Raji (cell line): ENCODE measurements at regions not wholly inside any gene's neighbourhood (a gene's known extent, or its start where the extent isn't known, plus 50 kb on each side); places are given as distances from the start of the nearest gene placed in this dataset.

Source experiments
- POLR2A ChIP-seq: IDR thresholded peaks from 2 replicates; pipeline ENCODE4 v1.6.1; 2011; ENCODE audit warnings: low read depth, low read length, control low read depth; ENCODE audit not compliant: insufficient read depth

- TF ChIP-seq POLR2A: no peak
These were observed 100.4 kb upstream of the BACH2 start for GRCh38 chr6:90397047-90397446.

DNA sequence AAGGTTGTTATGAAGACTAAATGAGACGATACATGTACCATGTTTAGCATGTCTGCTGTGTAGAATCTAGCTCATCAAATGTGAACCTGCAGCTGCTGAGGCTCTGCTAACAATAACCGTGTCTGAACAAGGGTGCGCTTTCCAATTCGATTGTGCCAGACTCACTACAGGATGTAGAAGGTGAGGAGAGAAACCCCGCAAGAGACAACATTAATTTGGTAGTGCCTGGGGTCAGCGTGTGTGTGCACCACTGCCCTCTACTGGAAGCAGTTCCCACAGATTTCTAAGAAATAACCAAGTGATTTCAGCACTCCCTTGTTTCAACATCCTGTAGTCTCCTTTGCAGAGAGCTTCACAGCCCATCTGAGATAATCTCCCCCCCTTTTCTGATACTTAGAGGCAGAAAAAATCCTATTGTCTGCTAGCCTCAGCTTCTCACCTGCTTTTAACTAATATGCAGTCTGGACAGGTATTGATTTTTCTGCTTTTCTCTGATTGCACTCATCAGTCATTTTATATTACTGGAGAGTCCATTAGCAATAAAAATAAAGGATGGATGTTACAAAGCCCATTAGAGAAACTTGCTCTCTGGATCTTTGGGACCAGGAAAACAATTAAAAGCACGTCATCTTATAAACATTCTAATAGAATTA lies 96.7 kb upstream of the BACH2 start:
- TF ChIP-seq POLR2A: peak; percentile 57

- TF ChIP-seq POLR2A: no peak
These were observed 93.7 kb upstream of the BACH2 start for GRCh38 chr6:90390379-90390778.

GRCh38 chr6:90388395-90388794 lies 91.8 kb upstream of the BACH2 start:
- peak; percentile 54 for TF ChIP-seq POLR2A

DNA sequence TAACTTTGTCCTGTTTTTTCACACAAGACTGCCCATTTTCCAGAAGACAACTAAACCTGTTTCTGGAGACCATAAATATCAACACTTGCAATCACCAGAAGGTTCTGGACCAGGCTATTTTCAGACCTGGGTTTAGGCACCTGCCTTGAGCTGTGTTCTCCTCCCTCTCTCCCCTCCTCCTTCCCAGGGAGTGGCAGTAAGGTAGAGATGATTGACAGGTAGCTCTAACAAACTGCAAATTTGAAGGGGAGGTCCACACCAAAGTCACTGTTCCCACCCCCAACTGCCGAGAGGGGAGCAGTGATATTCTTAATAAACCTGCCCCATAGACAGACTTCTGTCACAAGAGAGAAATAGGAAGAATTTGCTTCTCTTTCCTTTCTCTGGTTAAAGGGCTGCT lies 91.2 kb upstream of the BACH2 start:
- TF ChIP-seq POLR2A: no peak; the same call in 1 of the 2 replicates

DNA sequence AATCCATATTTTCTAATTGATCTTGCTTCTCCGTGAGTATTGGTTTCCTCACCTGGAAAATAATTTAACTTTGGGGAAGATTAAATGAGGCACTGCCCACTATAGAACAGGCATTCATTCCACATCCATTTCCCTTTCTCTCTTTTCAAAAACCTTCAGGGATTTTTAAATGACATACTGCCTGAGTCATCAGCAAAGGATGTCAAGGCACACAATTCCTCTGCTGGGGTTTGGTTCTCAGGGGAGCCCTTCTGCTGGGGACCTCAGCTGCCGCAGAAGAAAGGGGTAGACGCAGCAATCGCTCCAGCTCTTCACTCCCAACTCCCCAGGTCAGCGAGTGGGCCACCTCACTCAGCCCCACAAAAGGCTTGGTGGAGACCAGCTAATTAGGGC lies 90.7 kb upstream of the BACH2 start:
- no peak for TF ChIP-seq POLR2A

GRCh38 chr6:90386399-90387382 lies 90.0 kb upstream of the BACH2 start:
- no peak; the same call in 1 of the 2 replicates for TF ChIP-seq POLR2A

- TF ChIP-seq POLR2A: peak; percentile 42
These were observed 89.2 kb upstream of the BACH2 start for GRCh38 chr6:90385759-90386313.

- TF ChIP-seq POLR2A: 0 out of 2 replicates have a peak, but pooled peaks have one; percentile 0
These were observed 88.1 kb upstream of the BACH2 start for GRCh38 chr6:90384720-90385119.

- TF ChIP-seq POLR2A: peak; percentile 27; the same call in 1 of the 2 replicates
These were observed 86.7 kb upstream of the BACH2 start for GRCh38 chr6:90383196-90383822.

GRCh38 chr6:90382760-90383159 lies 86.1 kb upstream of the BACH2 start:
- TF ChIP-seq POLR2A: peak; percentile 24; the same call in 1 of the 2 replicates

DNA sequence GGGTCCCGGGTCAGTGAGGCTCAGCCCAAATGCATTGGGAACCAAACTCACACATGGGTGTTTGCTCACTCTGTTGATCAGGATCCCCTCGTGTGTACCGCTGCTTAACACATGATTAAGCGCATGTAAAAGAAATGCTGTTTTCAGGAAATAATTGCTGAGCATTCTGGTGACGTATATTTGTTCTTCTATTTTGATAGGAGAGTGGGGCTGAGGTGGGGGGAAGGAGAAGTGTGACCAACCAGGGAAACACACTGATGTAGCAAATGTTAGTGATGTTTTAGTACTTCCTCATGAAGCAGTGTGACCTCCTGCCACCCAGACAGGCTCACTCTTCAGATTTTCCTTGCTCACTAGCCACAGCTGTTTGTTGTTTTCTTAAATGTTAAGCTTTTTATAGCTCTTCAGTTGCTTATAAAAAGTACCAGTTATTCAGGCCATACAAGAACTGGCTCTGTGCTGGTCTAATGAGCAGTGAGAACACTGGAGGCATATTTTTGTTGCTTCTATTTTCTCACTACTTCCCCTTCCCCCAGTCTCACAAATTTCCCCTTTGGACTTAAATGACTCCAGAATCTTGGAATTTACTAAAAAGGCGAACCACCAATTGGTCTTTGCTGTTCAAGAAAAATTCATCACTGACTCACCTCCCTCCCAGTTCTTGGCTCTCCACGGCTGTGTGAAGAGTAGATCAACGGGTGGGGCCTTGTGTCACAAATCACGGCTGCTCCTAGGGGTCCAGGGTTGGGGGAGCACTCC lies 79.2 kb upstream of the BACH2 start:
- TF ChIP-seq POLR2A: peak; percentile 74

DNA sequence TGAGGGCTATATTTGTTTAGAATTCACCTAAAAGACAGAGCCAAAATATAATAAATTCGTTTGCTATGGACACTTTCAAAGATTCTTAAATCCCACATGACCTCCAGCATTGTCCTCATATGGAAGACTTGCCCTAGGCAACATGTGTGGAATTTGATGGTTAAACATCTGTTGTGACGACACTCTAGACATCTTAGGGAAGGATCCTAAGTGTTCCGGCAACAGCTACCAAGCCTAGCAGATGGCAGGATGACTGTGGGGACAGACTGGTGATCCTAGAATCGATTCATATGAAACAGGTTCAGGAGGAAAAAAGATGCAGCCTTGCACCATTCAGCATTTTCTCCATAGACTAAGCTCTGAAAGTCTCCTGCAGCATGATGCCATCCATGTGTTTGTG lies 77.6 kb upstream of the BACH2 start:
- TF ChIP-seq POLR2A: no peak

DNA sequence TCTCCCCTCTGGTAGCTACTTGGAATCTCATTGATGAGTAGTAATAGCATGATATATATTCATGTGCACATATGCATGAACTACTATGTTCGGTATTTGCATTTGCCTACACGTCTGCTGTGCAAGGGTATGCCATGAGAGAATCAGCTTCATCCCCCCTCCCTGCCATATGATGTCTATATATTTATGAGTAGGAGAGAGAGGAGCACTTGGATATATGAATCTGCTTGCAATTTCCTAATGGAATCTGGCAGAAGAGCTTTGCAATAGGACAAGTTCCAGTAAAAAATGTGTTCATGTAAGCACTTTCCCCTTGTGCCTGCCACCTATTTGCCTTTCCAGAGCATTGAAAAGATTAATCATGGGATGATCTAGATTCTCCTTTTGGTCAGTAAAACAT lies 76.2 kb upstream of the BACH2 start:
- TF ChIP-seq POLR2A: no peak
